ENCODE measurements at regions not wholly inside any gene's neighbourhood (a gene's known extent, or its start where the extent isn't known, plus 50 kb on each side); places are given as distances from the start of the nearest gene placed in this dataset.

GRCh38 chr1:80158266-80158665, 1151.7 kb upstream of the ADGRL4 start:
- no peak for TF ChIP-seq REST (IDR thresholded peaks at IDR 0.05; ENCODE audit: insufficient read depth in 1 of 2, low read depth in 2 of 2, low read length in 1 of 2)
- TF ChIP-seq, protein P1, sequence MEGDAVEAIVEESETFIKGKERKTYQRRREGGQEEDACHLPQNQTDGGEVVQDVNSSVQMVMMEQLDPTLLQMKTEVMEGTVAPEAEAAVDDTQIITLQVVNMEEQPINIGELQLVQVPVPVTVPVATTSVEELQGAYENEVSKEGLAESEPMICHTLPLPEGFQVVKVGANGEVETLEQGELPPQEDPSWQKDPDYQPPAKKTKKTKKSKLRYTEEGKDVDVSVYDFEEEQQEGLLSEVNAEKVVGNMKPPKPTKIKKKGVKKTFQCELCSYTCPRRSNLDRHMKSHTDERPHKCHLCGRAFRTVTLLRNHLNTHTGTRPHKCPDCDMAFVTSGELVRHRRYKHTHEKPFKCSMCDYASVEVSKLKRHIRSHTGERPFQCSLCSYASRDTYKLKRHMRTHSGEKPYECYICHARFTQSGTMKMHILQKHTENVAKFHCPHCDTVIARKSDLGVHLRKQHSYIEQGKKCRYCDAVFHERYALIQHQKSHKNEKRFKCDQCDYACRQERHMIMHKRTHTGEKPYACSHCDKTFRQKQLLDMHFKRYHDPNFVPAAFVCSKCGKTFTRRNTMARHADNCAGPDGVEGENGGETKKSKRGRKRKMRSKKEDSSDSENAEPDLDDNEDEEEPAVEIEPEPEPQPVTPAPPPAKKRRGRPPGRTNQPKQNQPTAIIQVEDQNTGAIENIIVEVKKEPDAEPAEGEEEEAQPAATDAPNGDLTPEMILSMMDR (IDR thresholded peaks at IDR 0.05): no peak
- no peak for TF ChIP-seq POLR2AphosphoS5 (IDR thresholded peaks at IDR 0.05; ENCODE audit: low read depth, low read length)
- no peak for TF ChIP-seq TCF7L2 (IDR thresholded peaks at IDR 0.05; ENCODE audit: low read depth, low read length)
- TF ChIP-seq SIN3A (IDR thresholded peaks at IDR 0.05; ENCODE audit: borderline replicate concordance, insufficient read depth, low read depth, low read length): no peak

Measured in Panc1 (cell line).